Left lung (tissue), 4 donors: ENCODE measurements at regions not wholly inside any gene's neighbourhood (a gene's known extent, or its start where the extent isn't known, plus 50 kb on each side); places are given as distances from the start of the nearest gene placed in this dataset.

ENCODE experiments used
- ATAC-seq: fragments of 200-7000 bp; cut with Tn5 transposase; one replicate; pipeline ENCODE4 v1.9.1; 2020; ENCODE audit warnings: moderate library complexity
- DNase-seq, 4 donors: peaks; one replicate each; pipeline ENCODE4 v3.0.0-alpha.2; 2013 to 2020
- H3K27ac ChIP-seq, 2 donors: fragments of 200-600 bp; sonication (generic) in 1 of 2; one replicate each; pipeline versions ENCODE4 v1.5.0 to v1.8.0; 2020 to 2021
- H3K27me3 ChIP-seq, 2 donors: fragments of 200-600 bp; sonication (generic) in 1 of 2; one replicate each; pipeline versions ENCODE4 v1.5.0 to v1.8.0; 2020 to 2021
- H3K36me3 ChIP-seq, 2 donors: fragments of 200-600 bp; sonication (generic) in 1 of 2; one replicate each; pipeline versions ENCODE4 v1.5.0 to v1.8.0; 2020 to 2021
- H3K4me1 ChIP-seq, 2 donors: fragments of 200-600 bp; one replicate each; pipeline ENCODE4 v1.8.0; 2021
- H3K4me3 ChIP-seq, 2 donors: fragments of 200-600 bp; sonication (generic) in 1 of 2; one replicate each; pipeline versions ENCODE4 v1.5.0 to v1.8.0; 2020 to 2021; ENCODE audit warnings: mild to moderate bottlenecking in 1 of 2
- H3K9me3 ChIP-seq, 2 donors: fragments of 200-600 bp; sonication (generic) in 1 of 2; one replicate each; pipeline versions ENCODE4 v1.5.0 to v1.8.0; 2020 to 2021
- intact Hi-C, 2 donors: fragments of 100-400 bp; cut with DNase I; formaldehyde crosslinking; loops; one replicate each; pipeline versions ENCODE4 v1.11.2 to v1.14.2; 2022
- TF ChIP-seq, protein P1 (sequence below), 2 donors: fragments of 200-600 bp; sonication (generic) in 1 of 2; IDR thresholded peaks; one replicate each; pipeline versions ENCODE4 v1.5.0 to v1.8.0; 2021; ENCODE audit warnings: antibody characterized with exemption in 2 of 2
- donor health status: DM: no; HTN: yes; CAD: no.
- donor health status: DM: no; HTN: no; CAD: no.

- DNase-seq (no peak), ATAC-seq (peak; percentile 43)
- H3K4me3 ChIP-seq, result no peak overlapping the region
- TF ChIP-seq, protein P1, sequence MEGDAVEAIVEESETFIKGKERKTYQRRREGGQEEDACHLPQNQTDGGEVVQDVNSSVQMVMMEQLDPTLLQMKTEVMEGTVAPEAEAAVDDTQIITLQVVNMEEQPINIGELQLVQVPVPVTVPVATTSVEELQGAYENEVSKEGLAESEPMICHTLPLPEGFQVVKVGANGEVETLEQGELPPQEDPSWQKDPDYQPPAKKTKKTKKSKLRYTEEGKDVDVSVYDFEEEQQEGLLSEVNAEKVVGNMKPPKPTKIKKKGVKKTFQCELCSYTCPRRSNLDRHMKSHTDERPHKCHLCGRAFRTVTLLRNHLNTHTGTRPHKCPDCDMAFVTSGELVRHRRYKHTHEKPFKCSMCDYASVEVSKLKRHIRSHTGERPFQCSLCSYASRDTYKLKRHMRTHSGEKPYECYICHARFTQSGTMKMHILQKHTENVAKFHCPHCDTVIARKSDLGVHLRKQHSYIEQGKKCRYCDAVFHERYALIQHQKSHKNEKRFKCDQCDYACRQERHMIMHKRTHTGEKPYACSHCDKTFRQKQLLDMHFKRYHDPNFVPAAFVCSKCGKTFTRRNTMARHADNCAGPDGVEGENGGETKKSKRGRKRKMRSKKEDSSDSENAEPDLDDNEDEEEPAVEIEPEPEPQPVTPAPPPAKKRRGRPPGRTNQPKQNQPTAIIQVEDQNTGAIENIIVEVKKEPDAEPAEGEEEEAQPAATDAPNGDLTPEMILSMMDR (IDR thresholded peaks at IDR 0.05), result no peak
- H3K27ac ChIP-seq, result no peak overlapping the region
- no peaks in the 10 kb centered on the region for H3K36me3 ChIP-seq
- no peaks in the 10 kb centered on the region for H3K4me1 ChIP-seq
- intact Hi-C loops, result no loop called here
- no peaks in the 10 kb centered on the region for H3K27me3 ChIP-seq
- no peaks in the 10 kb centered on the region for H3K9me3 ChIP-seq
Measured at GRCh38 chr4:124803641-124804040, 91.1 kb upstream of the ANKRD50 start.

GRCh38 chr4:124803026-124803425, 90.5 kb upstream of the ANKRD50 start:
- Histone ChIP-seq H3K9me3 (no peaks in the 10 kb centered on the region), H3K4me1 (no peaks in the 10 kb centered on the region), H3K36me3 (no peaks in the 10 kb centered on the region), H3K4me3 (no peak overlapping the region), H3K27me3 (no peaks in the 10 kb centered on the region), H3K27ac (no peak overlapping the region)
- DNase-seq, result no peak
- no peak for ATAC-seq
- TF ChIP-seq, protein P1 (IDR thresholded peaks at IDR 0.05), result no peak
- intact Hi-C loops, result no loop called here

DNA sequence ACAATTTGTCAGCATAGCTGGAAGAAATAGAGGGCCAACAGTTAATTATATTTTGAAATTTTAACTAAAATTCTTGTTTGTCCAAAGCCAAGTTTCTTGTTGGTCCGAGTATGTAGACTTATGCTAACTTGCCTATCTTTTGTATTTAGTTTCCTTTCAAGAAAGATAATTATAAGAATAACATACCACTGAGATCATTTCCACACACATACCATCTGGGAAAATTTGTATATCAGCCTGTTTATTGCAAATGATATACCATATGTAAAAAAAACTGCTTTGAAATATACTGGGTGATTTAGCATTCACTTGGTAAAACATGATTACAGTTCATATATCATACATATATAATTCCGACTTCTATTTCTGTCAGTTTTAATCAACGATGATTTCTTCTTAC, 84.7 kb upstream of the ANKRD50 start:
- intact Hi-C loops, result no loop called here

GRCh38 chr4:124790471-124790870, 77.9 kb upstream of the ANKRD50 start:
- Histone ChIP-seq H3K36me3 (no peaks in the 10 kb centered on the region), H3K9me3 (no peaks in the 10 kb centered on the region), H3K4me1 (no peaks in the 10 kb centered on the region), H3K4me3 (no peak overlapping the region), H3K27ac (no peak overlapping the region), H3K27me3 (no peaks in the 10 kb centered on the region)
- no peak for ATAC-seq
- TF ChIP-seq, protein P1 (IDR thresholded peaks at IDR 0.05), result no peak
- DNase-seq, result no peak
- intact Hi-C loops, result no loop called here

More for the DNA sequence above, 84.7 kb upstream of the ANKRD50 start:
- H3K9me3 ChIP-seq, result no peaks in the 10 kb centered on the region
- TF ChIP-seq, protein P1 (IDR thresholded peaks at IDR 0.05), result no peak
- H3K4me3 ChIP-seq, result no peak overlapping the region
- H3K27me3 ChIP-seq, result no peaks in the 10 kb centered on the region
- no peaks in the 10 kb centered on the region for H3K36me3 ChIP-seq
- DNase-seq (no peak), ATAC-seq (no peak)
- H3K27ac ChIP-seq, result no peak overlapping the region
- H3K4me1 ChIP-seq, result no peaks in the 10 kb centered on the region

DNA sequence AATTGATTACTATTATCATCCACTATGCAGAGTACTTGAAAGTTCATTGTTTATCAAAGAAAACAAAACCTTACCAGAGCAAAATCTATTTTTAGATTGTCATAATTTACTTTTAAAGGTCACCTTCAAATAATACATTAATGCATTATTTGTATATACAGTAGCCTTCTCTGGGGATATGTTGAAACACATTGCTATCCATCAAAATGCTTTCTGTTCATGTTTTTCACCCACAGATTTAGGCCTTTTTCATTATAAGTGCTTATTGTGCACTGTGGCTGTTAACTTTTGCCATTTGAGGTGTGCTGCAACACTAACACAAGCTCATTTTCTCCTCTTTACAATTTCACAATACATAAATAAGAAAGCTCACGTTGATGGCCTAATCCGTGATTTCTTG, 74.1 kb upstream of the ANKRD50 start:
- TF ChIP-seq, protein P1 (IDR thresholded peaks at IDR 0.05), result no peak
- intact Hi-C loops, result no loop called here
- H3K4me1 ChIP-seq, result no peaks in the 10 kb centered on the region

More for the DNA sequence above, 74.1 kb upstream of the ANKRD50 start:
- DNase-seq (no peak), ATAC-seq (no peak)
- Histone ChIP-seq H3K36me3 (no peaks in the 10 kb centered on the region), H3K9me3 (no peaks in the 10 kb centered on the region), H3K27me3 (no peaks in the 10 kb centered on the region), H3K27ac (no peak overlapping the region), H3K4me3 (no peak overlapping the region)
